Fibroblast of lung (primary cell): ENCODE measurements at regions not wholly inside any gene's neighbourhood (a gene's known extent, or its start where the extent isn't known, plus 50 kb on each side); places are given as distances from the start of the nearest gene placed in this dataset.

Experiments
- DNase-seq, 2 donors: peaks; one replicate each; pipeline versions ENCODE4 v3.0.0 to v3.0.0-alpha.2; 2010; ENCODE audit warnings: low read depth in 2 of 2
- H2AFZ ChIP-seq: 2 replicates; pipeline ENCODE4 v1.5.1; 2012; ENCODE audit warnings: low read length, control low read depth, inconsistent platforms
- H3K27ac ChIP-seq: 2 replicates; pipeline ENCODE4 v1.5.1; 2011; ENCODE audit warnings: low read length, control low read depth; ENCODE audit not compliant: insufficient read depth
- H3K27me3 ChIP-seq: 2 replicates; pipeline ENCODE4 v1.5.1; 2011; ENCODE audit warnings: mild to moderate bottlenecking, low read length; ENCODE audit not compliant: control insufficient read depth, insufficient read depth
- H3K36me3 ChIP-seq: 2 replicates; pipeline ENCODE4 v1.5.1; 2011; ENCODE audit warnings: low read length; ENCODE audit not compliant: control insufficient read depth, insufficient read depth
- H3K4me1 ChIP-seq: 2 replicates; pipeline ENCODE4 v1.5.1; 2011; ENCODE audit warnings: low read length; ENCODE audit not compliant: control insufficient read depth, insufficient read depth; ENCODE audit errors: extremely low read depth
- H3K4me2 ChIP-seq: 2 replicates; pipeline ENCODE4 v1.5.1; 2011; ENCODE audit warnings: low read length, control low read depth; ENCODE audit not compliant: insufficient read depth; ENCODE audit errors: extremely low read depth
- H3K4me3 ChIP-seq, 4 experiments: fragments of 200-600 bp in 1 of 4; sonication (generic) in 1 of 4; replicated peaks in 1 of 4; 2 replicates each; pipeline ENCODE4 v1.5.1; 2011 to 2016; ENCODE audit warnings: low read length in 4 of 4, low read depth in 3 of 4, mild to moderate bottlenecking in 3 of 4, control low read depth in 2 of 4, inconsistent platforms in 1 of 4, mixed read lengths in 1 of 4; ENCODE audit not compliant: insufficient read depth in 1 of 4; ENCODE audit errors: control extremely low read depth in 1 of 4
- H3K79me2 ChIP-seq: 2 replicates; pipeline ENCODE4 v1.5.1; 2012; ENCODE audit warnings: mild to moderate bottlenecking, low read length, inconsistent platforms; ENCODE audit not compliant: control insufficient read depth, insufficient read depth
- H3K9ac ChIP-seq: 2 replicates; pipeline ENCODE4 v1.5.1; 2011; ENCODE audit warnings: mild to moderate bottlenecking, low read length, control low read depth; ENCODE audit not compliant: insufficient read depth
- H3K9me3 ChIP-seq: 2 replicates; pipeline ENCODE4 v1.5.1; 2012; ENCODE audit warnings: low read depth, low read length; ENCODE audit not compliant: control insufficient read depth, insufficient read depth
- H4K20me1 ChIP-seq: 2 replicates; pipeline ENCODE4 v1.5.1; 2011; ENCODE audit warnings: low read length; ENCODE audit not compliant: control insufficient read depth, insufficient read depth; ENCODE audit errors: extremely low read depth
- CTCF ChIP-seq, 2 donors: IDR thresholded peaks in 1 of 2; conservative IDR thresholded peaks in 1 of 2; 1 replicate in 1 of 2; 2 replicates in 1 of 2; pipeline ENCODE4 v1.5.1; 2011 to 2012; ENCODE audit warnings: low read length in 2 of 2, control low read depth in 1 of 2, inconsistent platforms in 1 of 2, low read depth in 1 of 2, mild to moderate bottlenecking in 1 of 2
- EZH2 ChIP-seq: IDR thresholded peaks from 2 replicates; pipeline ENCODE4 v1.5.1; 2012; ENCODE audit warnings: low read length, control low read depth, mild to moderate bottlenecking; ENCODE audit errors: missing control alignments

DNA sequence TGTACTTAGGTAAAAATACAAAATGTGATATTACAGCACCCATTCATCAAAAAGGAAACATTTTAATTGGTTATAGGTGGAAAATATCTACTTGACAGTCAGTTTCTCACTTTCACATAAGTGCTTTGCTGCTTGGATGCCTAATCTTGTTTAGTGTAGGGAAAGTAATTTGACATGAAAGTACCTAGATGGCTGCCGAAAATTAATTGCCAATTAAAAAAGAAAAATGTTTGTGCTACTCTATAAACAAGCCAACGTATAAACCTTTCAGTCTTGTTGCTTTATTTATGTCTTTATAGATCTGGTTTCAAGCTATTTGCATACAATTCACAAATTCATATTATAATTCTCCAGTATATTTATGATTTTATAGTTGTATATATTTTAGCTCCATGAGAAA is 729.9 kb downstream of the DACH1 start:
- H3K9me3 ChIP-seq = no peaks in the 10 kb centered on the region
- no peak for TF ChIP-seq EZH2
- no peak for TF ChIP-seq CTCF (conservative IDR thresholded peaks at IDR 0.05 in 1 of 2, IDR thresholded peaks at IDR 0.05 in 1 of 2; ENCODE audit: low read depth in 1 of 2, low read length in 2 of 2)
- no peak overlapping the region for H2AFZ ChIP-seq
- DNase-seq = no peak
- H3K27ac ChIP-seq = no peak overlapping the region
- H3K4me2 ChIP-seq = no peak overlapping the region
- no peaks in the 10 kb centered on the region for H3K79me2 ChIP-seq
- no peaks in the 10 kb centered on the region for H3K27me3 ChIP-seq
- no peaks in the 10 kb centered on the region for H4K20me1 ChIP-seq
- no peaks in the 10 kb centered on the region for H3K4me1 ChIP-seq
- no peak overlapping the region for H3K4me3 ChIP-seq
- H3K36me3 ChIP-seq = no peaks in the 10 kb centered on the region
- H3K9ac ChIP-seq = no peak overlapping the region

DNA sequence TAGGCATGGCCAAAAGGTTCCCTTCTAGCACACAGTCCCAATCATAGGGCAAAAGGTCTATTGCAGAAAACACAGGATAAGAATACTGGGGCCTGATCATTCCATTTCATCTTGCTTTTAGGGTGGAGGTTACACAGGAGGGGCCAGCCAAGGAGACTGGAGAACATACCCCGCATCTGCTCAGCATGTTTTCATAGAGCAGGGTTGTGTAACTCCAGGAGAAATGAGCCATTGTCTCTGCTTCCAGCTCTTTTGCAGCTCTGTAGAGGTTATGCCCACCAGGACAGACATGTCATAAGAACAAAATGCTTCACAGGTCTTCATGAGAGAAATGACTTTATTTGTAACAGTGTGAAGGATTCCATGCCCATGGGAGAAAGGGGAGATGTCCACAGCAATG is 742.8 kb downstream of the DACH1 start:
- Histone ChIP-seq H3K79me2 (no peaks in the 10 kb centered on the region), H3K27ac (no peak overlapping the region), H2AFZ (no peak overlapping the region), H4K20me1 (no peaks in the 10 kb centered on the region), H3K27me3 (no peaks in the 10 kb centered on the region), H3K4me3 (no peak overlapping the region), H3K36me3 (no peaks in the 10 kb centered on the region), H3K4me2 (no peak overlapping the region), H3K4me1 (no peaks in the 10 kb centered on the region), H3K9ac (no peak overlapping the region), H3K9me3 (no peaks in the 10 kb centered on the region)
- TF ChIP-seq CTCF (conservative IDR thresholded peaks at IDR 0.05 in 1 of 2, IDR thresholded peaks at IDR 0.05 in 1 of 2; ENCODE audit: low read depth in 1 of 2, low read length in 2 of 2) (no peak), EZH2 (no peak)
- DNase-seq = no peak

DNA sequence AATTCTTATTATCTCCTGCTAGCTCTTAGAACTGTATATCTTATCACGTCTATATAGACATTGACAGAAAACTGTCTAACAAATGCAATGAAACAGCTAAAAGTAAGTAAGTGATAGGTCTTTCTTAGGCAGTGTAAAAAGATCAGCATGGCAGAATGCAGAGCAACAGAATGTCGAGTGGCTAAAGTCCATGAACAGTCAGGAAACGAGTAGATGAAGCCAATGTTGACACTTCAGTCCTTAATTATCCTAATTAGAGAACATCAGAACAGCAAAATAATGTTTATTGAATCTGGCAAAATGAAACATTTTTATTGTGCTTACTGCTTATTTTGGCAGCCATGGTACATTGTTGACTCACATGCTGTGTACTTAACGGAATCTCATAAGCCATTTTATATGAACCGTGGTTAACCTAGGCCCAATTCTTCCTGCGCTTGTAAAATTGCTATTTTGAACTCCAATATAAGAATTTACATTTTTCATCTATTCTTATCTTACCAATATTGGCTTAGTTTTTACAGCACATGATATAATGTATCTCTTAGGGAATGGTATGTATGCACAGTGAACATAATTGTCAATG is 748.1 kb downstream of the DACH1 start:
- no peaks in the 10 kb centered on the region for H3K36me3 ChIP-seq
- no peaks in the 10 kb centered on the region for H3K79me2 ChIP-seq
- H3K4me2 ChIP-seq = no peak overlapping the region
- no peaks in the 10 kb centered on the region for H3K4me1 ChIP-seq
- H3K4me3 ChIP-seq = no peak overlapping the region
- no peak overlapping the region for H3K9ac ChIP-seq
- no peak overlapping the region for H2AFZ ChIP-seq
- H3K27ac ChIP-seq = no peak overlapping the region
- H4K20me1 ChIP-seq = no peaks in the 10 kb centered on the region
- no peak for DNase-seq
- H3K27me3 ChIP-seq = no peaks in the 10 kb centered on the region
- no peaks in the 10 kb centered on the region for H3K9me3 ChIP-seq
- TF ChIP-seq EZH2 (no peak), CTCF (conservative IDR thresholded peaks at IDR 0.05 in 1 of 2, IDR thresholded peaks at IDR 0.05 in 1 of 2; ENCODE audit: low read depth in 1 of 2, low read length in 2 of 2) (no peak)
